Right lobe of liver (tissue), 4 donors: ENCODE measurements at regions not wholly inside any gene's neighbourhood (a gene's known extent, or its start where the extent isn't known, plus 50 kb on each side); places are given as distances from the start of the nearest gene placed in this dataset.

Experiments
- CTCF ChIP-seq, 4 donors: fragments of 200-600 bp in 3 of 4; fragments of 450-650 bp in 1 of 4; IDR thresholded peaks; one replicate each; pipeline versions ENCODE4 v1.5.1 to v1.8.0; 2016 to 2022; ENCODE audit warnings: antibody characterized with exemption in 4 of 4, mild to moderate bottlenecking in 2 of 4
- POLR2A ChIP-seq: fragments of 450-650 bp; IDR thresholded peaks from one replicate; pipeline ENCODE4 v1.6.1; 2017; ENCODE audit warnings: antibody characterized with exemption, mild to moderate bottlenecking
- donor health status: DM: no; HTN: no; CAD: no.
- donor health status: DM: no; HTN: no; CAD: no.
- donor health status: DM: no; HTN: yes; CAD: no.

- TF ChIP-seq CTCF (IDR thresholded peaks at IDR 0.05) (no peak), POLR2A (no peak)
These were observed 71.3 kb upstream of the BDNF start for GRCh38 chr11:27771516-27771915.
